Left kidney (tissue), 1 donor: ENCODE measurements at regions not wholly inside any gene's neighbourhood (a gene's known extent, or its start where the extent isn't known, plus 50 kb on each side); places are given as distances from the start of the nearest gene placed in this dataset.
"Not testable (repeated sequence)": the region's sequence is repeated elsewhere in the genome, so short reads cannot be mapped to it uniquely, and the experiment has no call there.

ENCODE experiments used
- DNase-seq: peaks from one replicate; pipeline ENCODE4 v3.0.0-alpha.2; 2013

GRCh38 chrX:92298067-92298466 lies 518.9 kb downstream of the PCDH11X start:
- DNase-seq: not testable (repeated sequence)

GRCh38 chrX:92333194-92333593 lies 554.0 kb downstream of the PCDH11X start:
- not testable (repeated sequence) for DNase-seq

- DNase-seq: not testable (repeated sequence)
Observed at GRCh38 chrX:92351065-92351464, 571.9 kb downstream of the PCDH11X start.

- DNase-seq: no peak
Observed at GRCh38 chrX:92351511-92351910, 572.3 kb downstream of the PCDH11X start.
